ENCODE measurements at regions not wholly inside any gene's neighbourhood (a gene's known extent, or its start where the extent isn't known, plus 50 kb on each side); places are given as distances from the start of the nearest gene placed in this dataset.

DNA sequence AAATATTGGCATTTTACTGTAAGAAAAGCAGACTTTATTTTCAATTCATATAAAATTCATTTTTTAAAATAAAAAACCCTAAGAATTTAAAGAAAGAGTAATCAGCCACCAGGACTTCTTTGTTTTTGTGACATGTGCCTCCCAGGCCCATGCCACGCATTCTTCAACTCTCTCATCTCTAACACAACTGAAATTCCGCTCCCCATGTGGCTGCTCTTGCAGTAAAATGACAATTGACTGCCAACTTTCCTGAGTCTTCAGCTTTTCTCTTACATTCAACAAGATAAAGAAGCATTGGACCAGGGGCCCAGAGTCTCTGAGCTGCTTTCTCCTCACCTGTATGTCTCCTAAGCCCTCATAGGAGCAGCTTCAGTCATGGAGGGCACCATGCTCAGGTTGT is 372.1 kb downstream of the UQCRFS1 start:
- H2AK5ac ChIP-seq (ENCODE audit: insufficient read length, low read length) = no peak overlapping the region

More for the DNA sequence above, 372.1 kb downstream of the UQCRFS1 start:
- TF ChIP-seq, protein P1, sequence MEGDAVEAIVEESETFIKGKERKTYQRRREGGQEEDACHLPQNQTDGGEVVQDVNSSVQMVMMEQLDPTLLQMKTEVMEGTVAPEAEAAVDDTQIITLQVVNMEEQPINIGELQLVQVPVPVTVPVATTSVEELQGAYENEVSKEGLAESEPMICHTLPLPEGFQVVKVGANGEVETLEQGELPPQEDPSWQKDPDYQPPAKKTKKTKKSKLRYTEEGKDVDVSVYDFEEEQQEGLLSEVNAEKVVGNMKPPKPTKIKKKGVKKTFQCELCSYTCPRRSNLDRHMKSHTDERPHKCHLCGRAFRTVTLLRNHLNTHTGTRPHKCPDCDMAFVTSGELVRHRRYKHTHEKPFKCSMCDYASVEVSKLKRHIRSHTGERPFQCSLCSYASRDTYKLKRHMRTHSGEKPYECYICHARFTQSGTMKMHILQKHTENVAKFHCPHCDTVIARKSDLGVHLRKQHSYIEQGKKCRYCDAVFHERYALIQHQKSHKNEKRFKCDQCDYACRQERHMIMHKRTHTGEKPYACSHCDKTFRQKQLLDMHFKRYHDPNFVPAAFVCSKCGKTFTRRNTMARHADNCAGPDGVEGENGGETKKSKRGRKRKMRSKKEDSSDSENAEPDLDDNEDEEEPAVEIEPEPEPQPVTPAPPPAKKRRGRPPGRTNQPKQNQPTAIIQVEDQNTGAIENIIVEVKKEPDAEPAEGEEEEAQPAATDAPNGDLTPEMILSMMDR (conservative IDR thresholded peaks at IDR 0.05) = no peak
- Histone ChIP-seq H2BK5ac (ENCODE audit: insufficient read length, low read length) (no peak overlapping the region), H4K8ac (replicated peaks; ENCODE audit: insufficient read length, low read depth, low read length) (no peak overlapping the region), H2AFZ (ENCODE audit: low read length) (no peak overlapping the region), H3K4ac (ENCODE audit: low read depth, low read length) (no peak overlapping the region), H4K5ac (ENCODE audit: insufficient read length, low read depth, low read length) (no peak overlapping the region), H4K91ac (ENCODE audit: insufficient read length, low read depth, low read length) (no peak overlapping the region), H3T11ph (ENCODE audit: low read length) (no peak overlapping the region), H2BK120ac (ENCODE audit: low read depth, low read length, poor library complexity, severe bottlenecking) (no peak overlapping the region), H4K20me1 (ENCODE audit: control insufficient read depth, insufficient read depth, insufficient read length) (no peaks in the 10 kb centered on the region), H3K9ac (ENCODE audit: extremely low read depth, insufficient read length, low read length) (no peak overlapping the region), H3K56ac (ENCODE audit: insufficient read length, low read depth, low read length) (no peak overlapping the region), H3K9me3 (ENCODE audit: control insufficient read depth, low read depth, low read length) (no peaks in the 10 kb centered on the region), H3K18ac (ENCODE audit: insufficient read length, low read depth, low read length) (no peak overlapping the region), H3K23ac (ENCODE audit: insufficient read length, low read depth, low read length) (no peak overlapping the region), H3K79me2 (ENCODE audit: insufficient read depth, low read length) (no peaks in the 10 kb centered on the region), H2BK15ac (ENCODE audit: low read depth, low read length) (0 out of 2 replicates have a peak overlapping the region, but pooled peaks have one; percentile 32), H3K14ac (ENCODE audit: insufficient read depth, low read length) (0 out of 2 replicates have a peak overlapping the region, but pooled peaks have one; percentile 22), H3K27ac (ENCODE audit: insufficient read length, low read depth, low read length) (no peak overlapping the region), H2BK12ac (ENCODE audit: insufficient read length, low read depth, low read length) (no peak overlapping the region), H2BK20ac (ENCODE audit: low read depth, low read length, poor library complexity, severe bottlenecking) (no peak overlapping the region), H3K4me2 (ENCODE audit: insufficient read depth, insufficient read length, low read length) (no peak overlapping the region), H3K4me1 (ENCODE audit: insufficient read depth, low read length) (no peaks in the 10 kb centered on the region; the same call in 1 of the 2 replicates), H3K79me1 (ENCODE audit: insufficient read depth, low read depth, low read length, poor library complexity, severe bottlenecking) (no peaks in the 10 kb centered on the region), H3K23me2 (ENCODE audit: insufficient read length, low read depth, low read length, poor library complexity, severe bottlenecking) (no peaks in the 10 kb centered on the region), H3K27me3 (ENCODE audit: insufficient read depth, low read length) (no peaks in the 10 kb centered on the region)
- H3K4me3 Mint-ChIP-seq = no peak overlapping the region
- H3K36me3 Mint-ChIP-seq (ENCODE audit: insufficient read depth in 1 of 3, low read depth in 3 of 3) = no peaks in the 10 kb centered on the region
- no CpG with 5 or more reads among the region's 2 CpGs for WGBS (ENCODE audit: extremely low coverage, insufficient read length, low lambda C conversion rate)
- no peak overlapping the region; a peak in 1 of 7 replicates for H3K27ac Mint-ChIP-seq
- DNase-seq = no peak
- peaks cover 39 to 43% of the 10 kb centered on the region in 2 experiments for H3K4me1 Mint-ChIP-seq
- 0 out of 2 replicates have a peak, but pooled peaks cover 3% of the 10 kb centered on the region for H3K27me3 Mint-ChIP-seq (ENCODE audit: low read depth)
- H3K9me3 Mint-ChIP-seq = no peaks in the 10 kb centered on the region
